GM10248 (cell line): ENCODE measurements at regions not wholly inside any gene's neighbourhood (a gene's known extent, or its start where the extent isn't known, plus 50 kb on each side); places are given as distances from the start of the nearest gene placed in this dataset.
A peak's percentile ranks its signal among the peaks of the same experiment; 100 is the strongest.

Source experiments
- CTCF ChIA-PET: fragments of 300-600 bp; sonication (Branson Sonifier 250); formaldehyde crosslinking; extraction: SDS; loops from one replicate; lab custom pipeline; 2021; ENCODE audit warnings: antibody characterized with exemption; lab: Yijun Ruan, JAX
- POLR2A ChIA-PET: fragments of 350-650 bp; sonication (Branson Sonifier 250); formaldehyde crosslinking; extraction: SDS; loops from one replicate; lab custom pipeline; 2020; ENCODE audit warnings: antibody characterized with exemption; lab: Yijun Ruan, JAX
- DNase-seq: peaks from one replicate; pipeline ENCODE4 v3.0.0; 2012; ENCODE audit errors: extremely low spot score
- TF ChIP-seq, protein P1 (sequence below): IDR thresholded peaks from 2 replicates; pipeline ENCODE4 v1.5.1; 2012; ENCODE audit warnings: mild to moderate bottlenecking, low read depth; ENCODE audit errors: extremely low read depth, missing control alignments, control extremely low read depth

GRCh38 chr2:236341067-236341466 is 76.9 kb upstream of the ASB18 start:
- TF ChIP-seq, protein P1, sequence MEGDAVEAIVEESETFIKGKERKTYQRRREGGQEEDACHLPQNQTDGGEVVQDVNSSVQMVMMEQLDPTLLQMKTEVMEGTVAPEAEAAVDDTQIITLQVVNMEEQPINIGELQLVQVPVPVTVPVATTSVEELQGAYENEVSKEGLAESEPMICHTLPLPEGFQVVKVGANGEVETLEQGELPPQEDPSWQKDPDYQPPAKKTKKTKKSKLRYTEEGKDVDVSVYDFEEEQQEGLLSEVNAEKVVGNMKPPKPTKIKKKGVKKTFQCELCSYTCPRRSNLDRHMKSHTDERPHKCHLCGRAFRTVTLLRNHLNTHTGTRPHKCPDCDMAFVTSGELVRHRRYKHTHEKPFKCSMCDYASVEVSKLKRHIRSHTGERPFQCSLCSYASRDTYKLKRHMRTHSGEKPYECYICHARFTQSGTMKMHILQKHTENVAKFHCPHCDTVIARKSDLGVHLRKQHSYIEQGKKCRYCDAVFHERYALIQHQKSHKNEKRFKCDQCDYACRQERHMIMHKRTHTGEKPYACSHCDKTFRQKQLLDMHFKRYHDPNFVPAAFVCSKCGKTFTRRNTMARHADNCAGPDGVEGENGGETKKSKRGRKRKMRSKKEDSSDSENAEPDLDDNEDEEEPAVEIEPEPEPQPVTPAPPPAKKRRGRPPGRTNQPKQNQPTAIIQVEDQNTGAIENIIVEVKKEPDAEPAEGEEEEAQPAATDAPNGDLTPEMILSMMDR, result no peak

GRCh38 chr2:236341721-236342120 is 77.5 kb upstream of the ASB18 start:
- POLR2A ChIA-PET, result no interaction called here
- CTCF ChIA-PET, result no interaction called here
- TF ChIP-seq, protein P1, result no peak
- DNase-seq, result no peak

More at GRCh38 chr2:236341067-236341466, 76.9 kb upstream of the ASB18 start:
- CTCF ChIA-PET, result no interaction called here
- no peak for DNase-seq
- POLR2A ChIA-PET, result no interaction called here

GRCh38 chr2:236342507-236342906 is 78.3 kb upstream of the ASB18 start:
- ChIA-PET CTCF (interaction anchor here (0.9 to 1.9 kb wide), 8 partner anchors 11 to 732 kb away, joined by 3 to 9 read pairs (median 4); no protein-coding TSS in a partner anchor), POLR2A (interaction anchor here (0.5 kb wide), 1 partner anchor 811 kb away, joined by 5 read pairs; no protein-coding TSS in a partner anchor)
- TF ChIP-seq, protein P1, result no peak
- no peak for DNase-seq

- TF ChIP-seq, protein P1, result no peak
- CTCF ChIA-PET, result interaction anchor here (0.9 to 1.9 kb wide), 11 partner anchors 10 to 732 kb away, joined by 3 to 9 read pairs (median 4); no protein-coding TSS in a partner anchor
- POLR2A ChIA-PET, result interaction anchor here (0.5 kb wide), 1 partner anchor 812 kb away, joined by 5 read pairs; no protein-coding TSS in a partner anchor
- no peak for DNase-seq
Observed at GRCh38 chr2:236342951-236343350, 78.7 kb upstream of the ASB18 start.

GRCh38 chr2:236343400-236344161 is 79.4 kb upstream of the ASB18 start:
- POLR2A ChIA-PET, result no interaction called here
- TF ChIP-seq, protein P1, result peak; percentile 78
- CTCF ChIA-PET, result interaction anchor here (0.7 to 1.9 kb wide), 12 partner anchors 10 to 731 kb away, joined by 3 to 9 read pairs (median 4); no protein-coding TSS in a partner anchor
- DNase-seq, result peak; percentile 75

DNA sequence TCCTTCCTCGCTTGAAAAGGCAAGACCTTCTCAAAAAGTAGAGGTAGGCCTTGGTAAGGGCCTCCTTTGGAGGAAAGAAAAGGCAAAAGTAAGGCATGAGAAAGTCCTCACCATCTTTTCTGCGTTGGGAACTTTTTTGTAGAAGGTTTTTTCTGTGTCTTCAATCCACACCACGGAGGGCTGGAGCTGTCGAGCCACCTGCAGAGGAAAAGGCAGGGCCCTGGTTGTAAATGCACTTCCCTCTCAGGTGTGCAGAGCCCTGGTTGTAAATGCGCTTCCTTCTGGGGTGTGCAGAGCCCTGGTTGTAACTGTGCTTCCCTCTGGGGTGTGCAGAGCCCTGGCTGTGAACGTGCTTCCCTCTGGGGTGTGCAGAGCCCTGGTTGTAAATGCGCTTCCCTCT is 80.2 kb upstream of the ASB18 start:
- ChIA-PET CTCF (no interaction called here), POLR2A (no interaction called here)
- TF ChIP-seq, protein P1, result no peak
- DNase-seq, result no peak
